CD4-positive, alpha-beta memory T cell (primary cell): ENCODE measurements at regions not wholly inside any gene's neighbourhood (a gene's known extent, or its start where the extent isn't known, plus 50 kb on each side); places are given as distances from the start of the nearest gene placed in this dataset.
A peak's percentile ranks its signal among the peaks of the same experiment; 100 is the strongest.

ENCODE experiments used
- CTCF ChIA-PET: fragments of 350-600 bp; sonication (Branson Sonifier 250); formaldehyde crosslinking; loops from one replicate; lab custom pipeline; 2021; ENCODE audit warnings: inconsistent platforms; ENCODE audit not compliant: partially characterized antibody; lab: Charles Lee
- POLR2A ChIA-PET: fragments of 350-600 bp; sonication (Branson Sonifier 250); formaldehyde crosslinking; loops from one replicate; lab custom pipeline; 2021; ENCODE audit not compliant: partially characterized antibody; lab: Charles Lee
- DNase-seq, 5 donors: peaks; one replicate each; pipeline versions ENCODE4 v3.0.0 to v3.0.0-alpha.2; 2020 to 2022; ENCODE audit warnings: mixed read lengths in 1 of 5
- H3K27ac ChIP-seq: one replicate; pipeline ENCODE4 v1.7.0; 2013; ENCODE audit warnings: low read depth, low read length
- H3K27me3 ChIP-seq: 2 replicates; pipeline ENCODE4 v1.7.0; 2013; ENCODE audit warnings: mild to moderate bottlenecking, low read length, moderate library complexity; ENCODE audit not compliant: insufficient read depth
- H3K36me3 ChIP-seq: 2 replicates; pipeline ENCODE4 v1.7.0; 2013; ENCODE audit warnings: mild to moderate bottlenecking, low read length, moderate library complexity; ENCODE audit not compliant: insufficient read depth
- H3K4me1 ChIP-seq: 2 replicates; pipeline ENCODE4 v1.7.0; 2013; ENCODE audit warnings: mild to moderate bottlenecking, low read length, moderate library complexity; ENCODE audit not compliant: insufficient read depth
- H3K4me3 ChIP-seq, 2 donors: one replicate each; pipeline ENCODE4 v1.7.0; 2013; ENCODE audit warnings: low read length in 2 of 2, mild to moderate bottlenecking in 1 of 2
- H3K9me3 ChIP-seq, 2 donors: one replicate each; pipeline ENCODE4 v1.7.0; 2013; ENCODE audit warnings: low read length in 2 of 2, control low read depth in 1 of 2; ENCODE audit not compliant: control insufficient read depth in 1 of 2
- H3K27ac Mint-ChIP-seq, 7 donors: one replicate each; pipeline ENCODE4 v1.8.0; 2020 to 2021; ENCODE audit warnings: mixed read lengths in 7 of 7, mild to moderate bottlenecking in 6 of 7, inconsistent platforms in 3 of 7, moderate library complexity in 3 of 7
- H3K27me3 Mint-ChIP-seq, 2 donors: one replicate each; pipeline ENCODE4 v1.8.0; 2020 to 2021; ENCODE audit warnings: mixed read lengths in 2 of 2
- H3K36me3 Mint-ChIP-seq, 2 donors: one replicate each; pipeline ENCODE4 v1.8.0; 2020 to 2021; ENCODE audit warnings: mixed read lengths in 2 of 2, inconsistent platforms in 1 of 2, mild to moderate bottlenecking in 1 of 2
- H3K4me1 Mint-ChIP-seq, 4 donors: one replicate each; pipeline ENCODE4 v1.8.0; 2020 to 2021; ENCODE audit warnings: mixed read lengths in 4 of 4, mild to moderate bottlenecking in 1 of 4
- H3K4me3 Mint-ChIP-seq, 8 donors: one replicate each; pipeline ENCODE4 v1.8.0; 2020 to 2021; ENCODE audit warnings: mixed read lengths in 8 of 8, mild to moderate bottlenecking in 7 of 8, moderate library complexity in 6 of 8, inconsistent platforms in 3 of 8
- H3K9me3 Mint-ChIP-seq, 8 donors: one replicate each; pipeline ENCODE4 v1.8.0; 2020 to 2021; ENCODE audit warnings: mixed read lengths in 8 of 8, mild to moderate bottlenecking in 5 of 8, inconsistent platforms in 3 of 8, moderate library complexity in 1 of 8
- intact Hi-C: fragments of 100-400 bp; cut with micrococcal nuclease; formaldehyde crosslinking; loops from one replicate; pipeline ENCODE4 v1.15.1; 2023

GRCh38 chr5:118752969-118753368 is 235.4 kb downstream of the DTWD2 start:
- H3K4me3 ChIP-seq: no peak overlapping the region
- no peaks in the 10 kb centered on the region for H3K4me1 ChIP-seq
- POLR2A ChIA-PET: no interaction called here
- Mint-ChIP-seq H3K27me3 (peaks cover 2% of the 10 kb centered on the region in 2 donors), H3K27ac (no peak overlapping the region), H3K9me3 (peaks cover 0 to 6% (median 0%) of the 10 kb centered on the region in 8 donors), H3K4me1 (no peaks in the 10 kb centered on the region), H3K36me3 (no peaks in the 10 kb centered on the region), H3K4me3 (no peak overlapping the region)
- intact Hi-C loops: no loop called here
- H3K9me3 ChIP-seq: no peaks in the 10 kb centered on the region
- CTCF ChIA-PET: no interaction called here
- no peaks in the 10 kb centered on the region for H3K36me3 ChIP-seq
- H3K27me3 ChIP-seq: no peaks in the 10 kb centered on the region
- H3K27ac ChIP-seq: no peak overlapping the region
- DNase-seq: no peak

- Mint-ChIP-seq H3K27ac (no peak overlapping the region), H3K4me3 (no peak overlapping the region)
These were observed 252.0 kb downstream of the DTWD2 start for GRCh38 chr5:118736396-118736795.

GRCh38 chr5:118733394-118733793 is 255.0 kb downstream of the DTWD2 start:
- H3K9me3 Mint-ChIP-seq: peaks cover 0 to 16% (median 4%) of the 10 kb centered on the region in 8 donors
- no peaks in the 10 kb centered on the region for H3K4me1 Mint-ChIP-seq
- Histone ChIP-seq H3K4me3 (no peak overlapping the region), H3K9me3 (no peaks in the 10 kb centered on the region), H3K27ac (no peak overlapping the region), H3K36me3 (no peaks in the 10 kb centered on the region), H3K4me1 (no peaks in the 10 kb centered on the region), H3K27me3 (no peaks in the 10 kb centered on the region)
- intact Hi-C loops: no loop called here
- no peaks in the 10 kb centered on the region for H3K27me3 Mint-ChIP-seq
- H3K36me3 Mint-ChIP-seq: no peaks in the 10 kb centered on the region
- H3K27ac Mint-ChIP-seq: no peak overlapping the region
- ChIA-PET POLR2A (no interaction called here), CTCF (no interaction called here)
- no peak for DNase-seq
- no peak overlapping the region for H3K4me3 Mint-ChIP-seq

More at GRCh38 chr5:118736396-118736795, 252.0 kb downstream of the DTWD2 start:
- Histone ChIP-seq H3K27me3 (no peaks in the 10 kb centered on the region), H3K36me3 (no peaks in the 10 kb centered on the region), H3K27ac (no peak overlapping the region), H3K4me3 (no peak overlapping the region), H3K9me3 (no peaks in the 10 kb centered on the region), H3K4me1 (no peaks in the 10 kb centered on the region)
- ChIA-PET CTCF (no interaction called here), POLR2A (no interaction called here)
- intact Hi-C loops: no loop called here
- Mint-ChIP-seq H3K36me3 (no peaks in the 10 kb centered on the region), H3K9me3 (peaks cover 0 to 20% (median 3%) of the 10 kb centered on the region in 8 donors), H3K27me3 (no peaks in the 10 kb centered on the region), H3K4me1 (no peaks in the 10 kb centered on the region)
- no peak for DNase-seq

GRCh38 chr5:118728191-118728590 is 260.2 kb downstream of the DTWD2 start:
- H3K27ac Mint-ChIP-seq: no peak overlapping the region
- H3K27me3 Mint-ChIP-seq: peaks cover 0 to 3% of the 10 kb centered on the region in 2 donors
- ChIA-PET CTCF (no interaction called here), POLR2A (no interaction called here)
- no peaks in the 10 kb centered on the region for H3K4me1 ChIP-seq
- intact Hi-C loops: no loop called here
- no peaks in the 10 kb centered on the region for H3K9me3 ChIP-seq
- H3K36me3 ChIP-seq: no peaks in the 10 kb centered on the region
- peaks cover 0 to 8% (median 3%) of the 10 kb centered on the region in 8 donors for H3K9me3 Mint-ChIP-seq
- H3K27me3 ChIP-seq: no peaks in the 10 kb centered on the region
- no peak for DNase-seq
- H3K4me3 Mint-ChIP-seq: no peak overlapping the region
- H3K36me3 Mint-ChIP-seq: no peaks in the 10 kb centered on the region
- no peaks in the 10 kb centered on the region for H3K4me1 Mint-ChIP-seq
- H3K4me3 ChIP-seq: no peak overlapping the region
- no peak overlapping the region for H3K27ac ChIP-seq

GRCh38 chr5:118726891-118727290 is 261.5 kb downstream of the DTWD2 start:
- H3K36me3 Mint-ChIP-seq: no peaks in the 10 kb centered on the region

GRCh38 chr5:118723021-118723338 is 265.4 kb downstream of the DTWD2 start:
- Mint-ChIP-seq H3K27me3 (peaks cover 0 to 3% of the 10 kb centered on the region in 2 donors), H3K4me1 (no peaks in the 10 kb centered on the region), H3K36me3 (no peaks in the 10 kb centered on the region), H3K4me3 (no peak overlapping the region), H3K27ac (no peak overlapping the region), H3K9me3 (peaks cover 0 to 17% (median 3%) of the 10 kb centered on the region in 8 donors)
- no peak overlapping the region for H3K4me3 ChIP-seq
- no peaks in the 10 kb centered on the region for H3K36me3 ChIP-seq
- no peak for DNase-seq
- CTCF ChIA-PET: no interaction called here
- POLR2A ChIA-PET: no interaction called here
- H3K4me1 ChIP-seq: no peaks in the 10 kb centered on the region
- intact Hi-C loops: no loop called here
- H3K27ac ChIP-seq: no peak overlapping the region
- no peaks in the 10 kb centered on the region for H3K9me3 ChIP-seq
- no peaks in the 10 kb centered on the region for H3K27me3 ChIP-seq

More at GRCh38 chr5:118726891-118727290, 261.5 kb downstream of the DTWD2 start:
- no peaks in the 10 kb centered on the region for H3K4me1 ChIP-seq
- peak in 1 of 5 donors; percentile 5 for DNase-seq
- H3K27ac ChIP-seq: no peak overlapping the region
- CTCF ChIA-PET: no interaction called here
- H3K36me3 ChIP-seq: no peaks in the 10 kb centered on the region
- no peak overlapping the region for H3K27ac Mint-ChIP-seq
- H3K9me3 ChIP-seq: no peaks in the 10 kb centered on the region
- H3K27me3 ChIP-seq: no peaks in the 10 kb centered on the region
- H3K27me3 Mint-ChIP-seq: peaks cover 0 to 3% of the 10 kb centered on the region in 2 donors
- no peak overlapping the region for H3K4me3 Mint-ChIP-seq
- no peak overlapping the region for H3K4me3 ChIP-seq
- POLR2A ChIA-PET: no interaction called here
- H3K4me1 Mint-ChIP-seq: no peaks in the 10 kb centered on the region
- H3K9me3 Mint-ChIP-seq: peaks cover 0 to 7% (median 3%) of the 10 kb centered on the region in 8 donors
- intact Hi-C loops: no loop called here

GRCh38 chr5:118722122-118723020 is 266.0 kb downstream of the DTWD2 start:
- Mint-ChIP-seq H3K36me3 (no peaks in the 10 kb centered on the region), H3K27ac (no peak overlapping the region), H3K4me3 (no peak overlapping the region), H3K9me3 (peaks cover 0 to 20% (median 3%) of the 10 kb centered on the region in 8 donors), H3K4me1 (no peaks in the 10 kb centered on the region), H3K27me3 (peaks cover 0 to 1% of the 10 kb centered on the region in 2 donors)
- Histone ChIP-seq H3K9me3 (no peaks in the 10 kb centered on the region), H3K27me3 (no peaks in the 10 kb centered on the region), H3K4me1 (no peaks in the 10 kb centered on the region), H3K27ac (no peak overlapping the region), H3K36me3 (no peaks in the 10 kb centered on the region), H3K4me3 (no peak overlapping the region)
- intact Hi-C loops: no loop called here
- CTCF ChIA-PET: no interaction called here
- no peak for DNase-seq
- POLR2A ChIA-PET: no interaction called here
